Smooth muscle cell (in vitro differentiated cells): ENCODE measurements at regions not wholly inside any gene's neighbourhood (a gene's known extent, or its start where the extent isn't known, plus 50 kb on each side); places are given as distances from the start of the nearest gene placed in this dataset.

ENCODE experiments used
- DNase-seq: peaks from one replicate; lab custom pipeline; 2025; ENCODE audit not compliant: unreplicated experiment; lab: John Stamatoyannopoulos, UW
- H2AFZ ChIP-seq: fragments of 200-600 bp; sonication (generic); 2 replicates; pipeline ENCODE4 v1.6.0; 2016; ENCODE audit warnings: antibody characterized with exemption, low read depth, mild to moderate bottlenecking
- H3F3A ChIP-seq: fragments of 200-600 bp; sonication (generic); 2 replicates; pipeline ENCODE4 v1.6.0; 2017; ENCODE audit warnings: antibody characterized with exemption, low read depth
- H3K27ac ChIP-seq: fragments of 200-600 bp; sonication (generic); 2 replicates; pipeline ENCODE4 v1.5.1; 2016; ENCODE audit warnings: low read depth, mild to moderate bottlenecking
- H3K27me3 ChIP-seq: fragments of 200-600 bp; sonication (generic); 2 replicates; pipeline ENCODE4 v1.6.1; 2016; ENCODE audit warnings: low read depth, mild to moderate bottlenecking
- H3K36me3 ChIP-seq: fragments of 200-600 bp; sonication (generic); 2 replicates; pipeline ENCODE4 v1.5.1; 2016; ENCODE audit warnings: low read depth
- H3K4me1 ChIP-seq: fragments of 200-600 bp; sonication (generic); 2 replicates; pipeline ENCODE4 v1.5.1; 2016; ENCODE audit warnings: low read depth
- H3K4me2 ChIP-seq: fragments of 200-600 bp; sonication (generic); 2 replicates; pipeline ENCODE4 v1.6.0; 2016; ENCODE audit warnings: mild to moderate bottlenecking
- H3K4me3 ChIP-seq: fragments of 200-600 bp; sonication (generic); 2 replicates; pipeline ENCODE4 v1.5.1; 2016; ENCODE audit warnings: mild to moderate bottlenecking
- H3K79me2 ChIP-seq: fragments of 200-600 bp; sonication (generic); 2 replicates; pipeline ENCODE4 v1.6.0; 2016; ENCODE audit warnings: low read depth, mild to moderate bottlenecking
- H3K9ac ChIP-seq: fragments of 200-600 bp; sonication (generic); 2 replicates; pipeline ENCODE4 v1.6.0; 2016; ENCODE audit warnings: low read depth
- H3K9me3 ChIP-seq: fragments of 200-600 bp; sonication (generic); replicated peaks from 2 replicates; pipeline ENCODE4 v1.5.1; 2016; ENCODE audit warnings: low read depth
- H4K20me1 ChIP-seq: fragments of 200-600 bp; sonication (generic); 2 replicates; pipeline ENCODE4 v1.6.0; 2016; ENCODE audit warnings: low read depth
- WGBS: methylation state at CpG from one replicate; pipeline ENCODE4 v1.1.7; 2016; ENCODE audit warnings: low lambda C conversion rate; 5-methylcytosine and 5-hydroxymethylcytosine counted together
- TF ChIP-seq, protein P1 (sequence below): fragments of 200-600 bp; sonication (generic); IDR thresholded peaks from 2 replicates; pipeline ENCODE4 v1.5.1; 2017; ENCODE audit warnings: borderline replicate concordance, mild to moderate bottlenecking, antibody characterized with exemption; ENCODE audit not compliant: insufficient read depth, poor library complexity, severe bottlenecking

DNA sequence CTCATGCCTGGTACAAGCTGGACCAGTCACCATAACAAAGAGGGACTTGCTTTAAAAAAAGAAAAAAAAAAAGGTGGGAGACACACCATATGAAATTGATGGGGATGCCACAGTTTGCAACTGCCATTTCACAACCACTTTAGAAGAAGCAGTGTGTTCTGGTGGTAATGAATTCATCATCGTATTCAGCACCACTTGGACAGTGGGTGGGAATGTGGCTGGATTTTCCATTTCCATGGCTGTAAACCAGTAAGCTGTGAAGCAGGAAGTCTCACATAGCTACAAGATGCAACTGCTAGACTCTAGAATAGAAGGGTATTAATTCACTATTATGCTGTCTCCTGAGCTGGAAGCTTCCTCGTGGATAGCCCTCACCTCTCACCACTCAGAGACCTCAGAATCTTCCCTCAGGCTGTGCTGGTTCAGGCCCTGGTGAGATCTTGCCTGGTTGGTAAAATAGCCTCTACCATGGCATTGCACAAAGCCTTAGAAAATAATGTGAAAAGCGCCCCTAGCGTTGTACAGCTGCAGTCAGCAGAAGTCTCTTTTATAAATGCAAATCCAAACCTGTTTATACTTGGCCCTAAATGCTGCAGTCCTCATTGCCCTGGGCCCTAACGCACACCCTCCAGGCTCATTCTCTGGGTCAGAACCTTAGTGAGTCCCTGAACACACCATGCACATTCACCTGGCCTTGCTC, 150.7 kb downstream of the KCTD15 start:
- Histone ChIP-seq H3K9me3 (no peaks in the 10 kb centered on the region), H3K27ac (no peak overlapping the region), H3K9ac (no peak overlapping the region), H3K79me2 (no peaks in the 10 kb centered on the region), H4K20me1 (no peaks in the 10 kb centered on the region), H3K27me3 (no peaks in the 10 kb centered on the region), H3K4me1 (no peaks in the 10 kb centered on the region), H3K4me3 (no peak overlapping the region), H3K4me2 (no peak overlapping the region), H3F3A (no peaks in the 10 kb centered on the region), H3K36me3 (no peaks in the 10 kb centered on the region), H2AFZ (no peak overlapping the region)
- DNase-seq: no peak
- WGBS: 63% methylated on average over 5 of the region's 5 CpGs
- TF ChIP-seq, protein P1, sequence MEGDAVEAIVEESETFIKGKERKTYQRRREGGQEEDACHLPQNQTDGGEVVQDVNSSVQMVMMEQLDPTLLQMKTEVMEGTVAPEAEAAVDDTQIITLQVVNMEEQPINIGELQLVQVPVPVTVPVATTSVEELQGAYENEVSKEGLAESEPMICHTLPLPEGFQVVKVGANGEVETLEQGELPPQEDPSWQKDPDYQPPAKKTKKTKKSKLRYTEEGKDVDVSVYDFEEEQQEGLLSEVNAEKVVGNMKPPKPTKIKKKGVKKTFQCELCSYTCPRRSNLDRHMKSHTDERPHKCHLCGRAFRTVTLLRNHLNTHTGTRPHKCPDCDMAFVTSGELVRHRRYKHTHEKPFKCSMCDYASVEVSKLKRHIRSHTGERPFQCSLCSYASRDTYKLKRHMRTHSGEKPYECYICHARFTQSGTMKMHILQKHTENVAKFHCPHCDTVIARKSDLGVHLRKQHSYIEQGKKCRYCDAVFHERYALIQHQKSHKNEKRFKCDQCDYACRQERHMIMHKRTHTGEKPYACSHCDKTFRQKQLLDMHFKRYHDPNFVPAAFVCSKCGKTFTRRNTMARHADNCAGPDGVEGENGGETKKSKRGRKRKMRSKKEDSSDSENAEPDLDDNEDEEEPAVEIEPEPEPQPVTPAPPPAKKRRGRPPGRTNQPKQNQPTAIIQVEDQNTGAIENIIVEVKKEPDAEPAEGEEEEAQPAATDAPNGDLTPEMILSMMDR: no peak

- Histone ChIP-seq H3K4me1 (no peaks in the 10 kb centered on the region), H3F3A (no peaks in the 10 kb centered on the region), H3K27me3 (no peaks in the 10 kb centered on the region), H3K4me3 (no peak overlapping the region), H3K79me2 (no peaks in the 10 kb centered on the region), H3K4me2 (no peak overlapping the region), H4K20me1 (no peaks in the 10 kb centered on the region), H2AFZ (no peak overlapping the region), H3K36me3 (no peaks in the 10 kb centered on the region), H3K9ac (no peak overlapping the region), H3K27ac (no peak overlapping the region), H3K9me3 (no peaks in the 10 kb centered on the region)
- WGBS: 78% methylated on average over 8 of the region's 8 CpGs
- TF ChIP-seq, protein P1: no peak
- DNase-seq: no peak
These were observed 152.1 kb downstream of the KCTD15 start for GRCh38 chr19:33948651-33949335.

- H3K79me2 ChIP-seq: no peaks in the 10 kb centered on the region
- no peak overlapping the region for H3K27ac ChIP-seq
- no peak overlapping the region for H2AFZ ChIP-seq
- DNase-seq: no peak
- H3K36me3 ChIP-seq: no peaks in the 10 kb centered on the region
- H3K4me2 ChIP-seq: no peak overlapping the region
- H3K9ac ChIP-seq: no peak overlapping the region
- TF ChIP-seq, protein P1: no peak
- H3F3A ChIP-seq: no peaks in the 10 kb centered on the region
- H3K9me3 ChIP-seq: no peaks in the 10 kb centered on the region
- 66% methylated on average over 17 of the region's 17 CpGs for WGBS
- no peaks in the 10 kb centered on the region for H4K20me1 ChIP-seq
- H3K4me1 ChIP-seq: no peaks in the 10 kb centered on the region
- H3K4me3 ChIP-seq: no peak overlapping the region
- H3K27me3 ChIP-seq: no peaks in the 10 kb centered on the region
These were observed 153.6 kb downstream of the KCTD15 start for GRCh38 chr19:33950091-33950750.
